Middle frontal gyrus (tissue), 1 donor: ENCODE measurements at regions not wholly inside any gene's neighbourhood (a gene's known extent, or its start where the extent isn't known, plus 50 kb on each side); places are given as distances from the start of the nearest gene placed in this dataset.

ENCODE experiments used
- DNase-seq: peaks from one replicate; pipeline ENCODE4 v3.0.0-alpha.2; 2015; ENCODE audit warnings: low spot score; ENCODE audit errors: extremely low spot score

GRCh38 chr1:87718241-87718950, 389.7 kb downstream of the LMO4 start:
- DNase-seq, result no peak

DNA sequence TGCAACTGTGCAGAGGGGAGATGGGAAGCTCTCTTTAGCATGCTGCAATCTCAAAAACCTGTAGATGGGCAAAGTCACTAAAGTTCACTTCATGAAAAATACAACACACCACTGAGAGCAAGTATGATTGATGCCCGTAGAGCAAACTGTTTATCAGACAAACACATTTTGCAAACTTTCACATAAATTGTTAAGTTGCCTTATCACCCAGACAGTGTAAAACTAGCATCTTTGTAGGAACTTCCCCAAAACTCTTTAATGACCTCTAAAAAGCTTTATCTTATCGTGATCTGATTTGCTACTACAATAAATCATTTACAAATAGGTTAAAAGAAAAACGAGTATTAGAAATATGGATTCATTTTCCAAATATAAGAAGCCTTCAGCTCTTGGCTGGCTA, 391.0 kb downstream of the LMO4 start:
- no peak for DNase-seq

GRCh38 chr1:87720561-87720960, 391.9 kb downstream of the LMO4 start:
- no peak for DNase-seq

DNA sequence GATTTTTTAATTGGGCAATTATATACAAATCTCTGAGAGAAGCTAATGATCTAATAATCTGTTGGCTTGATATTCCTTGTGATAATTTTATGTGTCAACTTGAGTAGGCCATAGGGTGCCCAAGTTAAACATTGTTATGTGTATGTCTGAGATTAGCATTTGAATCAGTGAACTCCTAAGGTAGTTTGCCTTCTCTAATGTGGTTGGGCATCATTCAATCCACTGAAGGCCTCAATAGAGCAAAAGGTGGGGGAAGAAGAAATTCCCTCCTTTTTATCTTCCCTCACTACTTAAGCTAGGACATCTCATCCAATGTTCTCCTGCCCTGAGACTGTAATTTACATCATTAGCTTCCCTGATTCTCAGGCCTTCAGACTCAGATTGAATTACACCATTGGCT, 394.5 kb downstream of the LMO4 start:
- DNase-seq, result no peak

GRCh38 chr1:87728169-87728568, 399.5 kb downstream of the LMO4 start:
- no peak for DNase-seq

- no peak for DNase-seq
These were observed 401.9 kb downstream of the LMO4 start for GRCh38 chr1:87730274-87731216.

- no peak for DNase-seq
These were observed 404.7 kb downstream of the LMO4 start for GRCh38 chr1:87733386-87733785.

- DNase-seq, result no peak
These were observed 407.1 kb downstream of the LMO4 start for GRCh38 chr1:87735750-87736149.

- no peak for DNase-seq
These were observed 410.5 kb downstream of the LMO4 start for GRCh38 chr1:87739141-87739540.

DNA sequence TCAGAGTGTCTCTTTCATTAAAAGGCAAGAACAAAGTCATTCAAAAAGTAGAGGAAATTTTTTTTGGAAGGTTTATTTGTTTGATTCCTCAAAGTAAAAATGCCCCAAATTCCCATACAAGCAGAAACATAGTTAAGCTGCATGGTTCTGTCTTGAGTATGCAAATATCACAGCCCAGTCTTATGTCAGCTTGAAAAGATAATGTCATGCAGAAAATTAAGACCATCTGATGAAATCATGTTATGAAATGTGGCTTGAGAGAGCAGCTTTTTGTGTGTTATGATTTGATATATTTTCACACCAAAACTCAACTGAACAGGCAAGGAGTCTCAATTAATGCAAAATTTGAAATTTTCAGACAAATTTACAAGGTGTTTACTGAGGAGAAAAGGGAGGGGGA, 411.0 kb downstream of the LMO4 start:
- DNase-seq, result no peak

DNA sequence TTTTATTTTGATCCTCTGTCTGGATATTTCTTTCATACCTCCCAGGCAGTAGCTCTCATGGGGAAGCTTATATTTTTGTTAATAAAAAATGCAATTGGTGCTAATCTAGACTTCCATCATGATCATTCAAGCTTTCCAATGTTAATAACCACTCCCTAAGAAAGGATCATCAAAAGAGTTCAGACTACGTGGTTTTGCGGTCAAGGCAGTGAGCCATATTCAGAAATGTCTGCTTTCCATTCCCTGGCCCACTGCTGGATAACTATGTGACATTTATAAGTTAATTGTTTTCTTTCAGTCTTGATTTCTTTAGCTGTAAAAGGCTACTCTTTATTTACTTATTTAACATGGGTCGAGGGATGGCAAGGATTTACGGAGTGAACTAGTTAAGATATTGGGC, 414.6 kb downstream of the LMO4 start:
- no peak for DNase-seq

DNA sequence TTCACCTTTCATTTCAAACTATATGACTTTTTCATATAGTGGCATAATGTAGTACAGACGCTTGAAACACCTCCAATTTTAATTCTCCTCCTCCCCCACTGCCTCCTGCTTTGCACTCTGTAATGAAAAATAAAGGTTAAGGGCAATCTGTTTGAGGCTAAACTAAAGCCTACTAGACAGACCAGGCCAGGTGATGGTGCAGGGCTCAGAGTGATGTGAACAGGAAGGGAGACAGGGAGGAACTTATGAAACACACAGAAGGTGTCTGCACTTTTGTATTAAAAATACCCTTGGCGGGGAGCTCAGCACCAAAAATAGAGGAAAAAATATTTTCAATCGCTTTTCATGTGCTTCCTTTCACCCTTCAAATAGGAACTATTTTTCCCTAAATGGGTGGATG, 415.4 kb downstream of the LMO4 start:
- DNase-seq, result no peak

- no peak for DNase-seq
These were observed 416.1 kb downstream of the LMO4 start for GRCh38 chr1:87744763-87745162.

- no peak for DNase-seq
These were observed 424.7 kb downstream of the LMO4 start for GRCh38 chr1:87753366-87753765.

- no peak for DNase-seq
These were observed 425.5 kb downstream of the LMO4 start for GRCh38 chr1:87754139-87754538.

DNA sequence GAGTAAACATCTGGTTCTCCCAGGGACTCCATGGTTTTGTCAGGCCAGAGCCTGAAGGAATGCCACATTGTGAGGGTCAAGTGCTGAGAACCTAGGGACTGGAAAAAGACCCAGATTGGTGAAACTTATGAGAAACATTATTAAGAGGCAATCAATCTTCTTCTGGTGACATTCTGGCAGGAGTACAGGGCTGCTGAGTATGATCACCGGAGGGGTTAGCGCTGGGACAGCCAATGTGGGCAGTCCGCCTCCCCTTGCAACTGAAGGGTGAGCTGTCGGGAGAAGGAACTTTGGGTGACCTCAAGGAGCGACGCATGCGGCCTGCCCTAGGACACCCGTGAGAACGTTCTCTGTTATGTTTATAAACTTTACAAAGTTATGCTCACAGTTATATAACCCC, 429.0 kb downstream of the LMO4 start:
- DNase-seq, result no peak

DNA sequence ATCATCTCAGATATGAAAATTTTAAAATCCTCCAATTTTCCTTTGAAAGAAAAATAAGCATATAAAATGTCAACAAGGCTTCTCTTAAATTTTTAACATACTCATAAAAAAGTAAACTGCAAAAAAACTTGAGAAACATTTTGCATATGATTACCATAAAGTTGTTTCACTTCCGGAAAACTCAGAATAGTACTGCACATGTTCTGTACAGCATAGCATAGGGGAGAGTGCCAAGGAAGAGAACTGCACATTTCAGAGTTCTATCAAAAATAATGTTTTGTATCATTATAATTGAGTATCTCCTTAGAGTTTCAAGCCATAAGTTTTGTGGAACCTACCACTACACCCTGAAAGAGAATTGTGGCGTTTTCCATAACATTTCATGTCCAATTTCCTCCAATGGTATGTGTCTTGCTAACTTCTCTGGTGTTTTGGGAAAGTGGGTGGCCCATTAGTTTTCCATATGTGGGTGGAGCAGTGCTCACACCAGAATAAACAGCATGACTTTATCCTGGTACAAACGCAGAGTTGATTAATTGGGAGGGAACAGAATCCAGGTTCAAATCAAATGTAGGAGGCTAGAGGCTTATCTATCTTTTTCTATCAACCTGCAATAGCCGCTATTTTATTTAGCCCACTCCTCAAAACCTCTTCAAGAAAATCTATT, 430.9 kb downstream of the LMO4 start:
- DNase-seq, result no peak

DNA sequence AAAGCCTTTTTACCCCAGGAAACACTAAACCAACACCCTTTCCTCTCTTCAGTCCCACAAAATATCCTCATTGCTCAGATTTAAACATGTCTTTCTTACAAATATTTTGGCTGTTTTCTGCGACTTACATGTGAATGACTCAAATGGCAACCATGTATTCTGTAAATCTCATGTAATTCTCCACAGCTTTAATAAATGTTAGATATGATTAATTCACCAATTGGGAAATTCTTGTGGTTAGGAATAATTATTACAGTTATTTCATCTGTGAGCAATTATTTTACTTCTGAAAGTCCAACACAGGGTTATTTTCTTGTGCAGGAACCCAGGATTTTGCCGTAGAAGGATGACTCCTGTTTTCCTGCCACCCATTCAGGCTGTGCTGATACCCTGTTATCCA, 431.5 kb downstream of the LMO4 start:
- no peak for DNase-seq

DNA sequence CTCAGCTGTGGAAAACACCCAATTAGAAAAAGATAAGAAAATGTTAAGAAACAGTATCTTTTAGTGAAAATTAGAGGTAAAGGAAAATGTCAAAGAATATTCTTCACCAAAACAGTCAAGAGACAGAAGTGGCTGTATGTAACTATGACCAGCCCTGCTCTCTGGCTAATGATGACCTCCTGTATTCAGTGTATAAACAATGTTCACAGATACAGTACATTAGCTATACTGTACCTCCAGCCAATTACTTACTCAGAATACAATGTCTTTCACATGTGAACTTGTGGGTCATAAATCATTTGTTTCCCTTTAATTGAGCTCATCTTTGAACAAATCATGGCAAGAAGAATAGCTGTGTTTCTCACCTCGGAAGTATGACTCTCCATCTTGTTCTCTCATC, 432.0 kb downstream of the LMO4 start:
- no peak for DNase-seq

DNA sequence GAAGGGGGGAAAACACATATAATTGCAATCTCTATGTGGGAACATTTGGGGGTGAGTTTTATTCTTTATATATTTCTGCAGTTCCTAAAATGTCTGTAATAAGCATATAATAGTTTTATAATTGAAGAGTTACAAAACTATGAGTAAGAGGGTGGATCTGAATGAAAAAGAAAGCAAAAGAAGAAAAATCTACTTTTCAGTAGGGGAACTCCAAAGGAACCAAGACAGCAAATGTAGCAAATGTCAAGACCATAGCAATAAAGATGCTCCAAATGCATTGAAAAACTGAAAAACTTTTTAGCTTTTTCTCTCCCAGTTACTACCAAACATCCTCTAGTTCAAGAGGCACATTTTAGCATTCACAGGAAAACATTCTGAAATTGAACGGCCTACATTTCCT, 434.8 kb downstream of the LMO4 start:
- no peak for DNase-seq

DNA sequence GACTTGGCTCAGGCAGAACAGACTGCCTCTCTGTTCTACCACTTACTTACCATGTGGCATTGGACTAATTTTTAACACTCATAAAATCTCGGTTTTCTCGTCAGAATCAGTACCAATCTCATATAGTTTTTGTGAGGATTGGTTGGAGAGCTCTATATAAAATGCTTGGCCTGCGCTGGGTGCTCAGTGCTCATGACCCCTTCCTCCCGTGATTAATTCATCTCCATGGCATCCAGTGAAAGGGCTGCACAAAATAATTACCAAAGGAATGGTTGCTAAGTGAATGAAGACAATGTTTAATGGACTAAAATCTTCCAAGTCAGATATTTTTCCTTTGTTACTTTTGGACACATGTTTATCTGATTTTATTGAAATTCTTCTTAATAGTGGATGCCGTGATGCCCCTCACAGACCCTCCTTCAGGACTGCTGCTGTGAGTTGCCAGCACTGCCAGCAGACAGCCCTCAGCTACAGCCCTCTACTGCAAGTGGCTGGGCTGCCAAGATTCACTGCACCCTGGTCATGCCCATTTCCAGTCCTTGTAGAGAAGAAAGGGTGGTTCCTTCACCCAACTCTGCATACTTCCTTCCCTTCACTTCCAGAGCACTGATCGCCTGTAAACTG, 436.5 kb downstream of the LMO4 start:
- no peak for DNase-seq

GRCh38 chr1:87765681-87766070, 437.0 kb downstream of the LMO4 start:
- no peak for DNase-seq
